ENCODE measurements at regions not wholly inside any gene's neighbourhood (a gene's known extent, or its start where the extent isn't known, plus 50 kb on each side); places are given as distances from the start of the nearest gene placed in this dataset.
"Not testable (repeated sequence)": the region's sequence is repeated elsewhere in the genome, so short reads cannot be mapped to it uniquely, and the experiment has no call there.

DNA sequence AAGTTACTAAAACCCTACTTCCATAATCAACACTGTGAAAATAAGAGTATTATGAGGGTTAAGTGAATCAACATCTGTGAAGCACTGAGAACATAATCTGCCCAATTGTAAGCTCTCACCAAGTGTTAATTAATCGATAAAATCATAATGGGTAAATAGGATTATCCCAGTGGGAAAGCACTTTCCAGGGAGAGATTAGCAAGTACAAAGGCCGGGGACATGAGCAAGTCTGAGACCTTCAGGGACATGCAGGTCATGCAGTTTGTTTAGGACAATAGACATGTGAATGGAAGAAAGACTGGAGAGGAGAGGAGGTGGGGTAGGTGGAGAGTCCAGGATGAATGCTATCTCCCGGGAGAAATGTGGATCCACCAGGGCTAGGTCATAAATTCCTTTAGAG, 57.8 kb upstream of the FIBIN start:
- H3K27ac ChIP-seq: no peak overlapping the region
- H3K36me3 ChIP-seq: no peaks in the 10 kb centered on the region
- no peaks in the 10 kb centered on the region for H3K9me3 ChIP-seq
- intact Hi-C loops (cut with DNase I; ENCODE audit: low total_unique reads): no loop called here
- H3K4me1 ChIP-seq: no peaks in the 10 kb centered on the region
- 39 to 72% (median 52%) methylated on average over 3 of the region's 3 CpGs for WGBS, 5 donors
- H3K4me3 ChIP-seq: no peak overlapping the region
- DNase-seq: no peak
- TF ChIP-seq POLR2A (IDR thresholded peaks at IDR 0.05): no peak
- TF ChIP-seq EP300 (IDR thresholded peaks at IDR 0.05): no peak
- H3K27me3 ChIP-seq: no peaks in the 10 kb centered on the region

DNA sequence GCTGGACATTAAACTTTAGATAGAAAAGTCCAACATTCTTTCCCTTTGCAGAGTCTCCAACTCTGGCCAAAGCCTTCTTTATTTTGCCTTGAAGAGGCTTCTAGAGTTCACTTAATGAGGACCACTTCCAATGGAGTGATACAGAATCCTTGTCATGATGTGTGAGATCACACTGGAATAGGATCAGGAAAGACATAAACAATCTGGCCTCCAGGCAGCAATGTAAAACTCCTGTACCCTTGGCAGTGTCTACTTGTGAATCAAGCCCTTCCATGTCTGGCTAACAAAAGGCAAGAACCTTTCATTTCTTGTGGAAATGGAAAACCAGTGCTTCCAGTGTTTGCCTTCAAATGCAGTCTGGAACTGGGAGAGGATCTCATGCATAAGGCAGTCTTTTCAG, 56.5 kb upstream of the FIBIN start:
- Histone ChIP-seq H3K4me3 (no peak overlapping the region), H3K27ac (no peak overlapping the region), H3K9me3 (no peaks in the 10 kb centered on the region), H3K36me3 (no peaks in the 10 kb centered on the region), H3K4me1 (no peaks in the 10 kb centered on the region), H3K27me3 (no peaks in the 10 kb centered on the region)
- intact Hi-C loops (cut with DNase I; ENCODE audit: low total_unique reads): no loop called here
- DNase-seq: peak in 1 of 2 donors; percentile 61
- TF ChIP-seq POLR2AphosphoS5 (IDR thresholded peaks at IDR 0.05) (no peak), POLR2A (IDR thresholded peaks at IDR 0.05) (no peak), EP300 (IDR thresholded peaks at IDR 0.05) (no peak)
- TF ChIP-seq, protein P1, sequence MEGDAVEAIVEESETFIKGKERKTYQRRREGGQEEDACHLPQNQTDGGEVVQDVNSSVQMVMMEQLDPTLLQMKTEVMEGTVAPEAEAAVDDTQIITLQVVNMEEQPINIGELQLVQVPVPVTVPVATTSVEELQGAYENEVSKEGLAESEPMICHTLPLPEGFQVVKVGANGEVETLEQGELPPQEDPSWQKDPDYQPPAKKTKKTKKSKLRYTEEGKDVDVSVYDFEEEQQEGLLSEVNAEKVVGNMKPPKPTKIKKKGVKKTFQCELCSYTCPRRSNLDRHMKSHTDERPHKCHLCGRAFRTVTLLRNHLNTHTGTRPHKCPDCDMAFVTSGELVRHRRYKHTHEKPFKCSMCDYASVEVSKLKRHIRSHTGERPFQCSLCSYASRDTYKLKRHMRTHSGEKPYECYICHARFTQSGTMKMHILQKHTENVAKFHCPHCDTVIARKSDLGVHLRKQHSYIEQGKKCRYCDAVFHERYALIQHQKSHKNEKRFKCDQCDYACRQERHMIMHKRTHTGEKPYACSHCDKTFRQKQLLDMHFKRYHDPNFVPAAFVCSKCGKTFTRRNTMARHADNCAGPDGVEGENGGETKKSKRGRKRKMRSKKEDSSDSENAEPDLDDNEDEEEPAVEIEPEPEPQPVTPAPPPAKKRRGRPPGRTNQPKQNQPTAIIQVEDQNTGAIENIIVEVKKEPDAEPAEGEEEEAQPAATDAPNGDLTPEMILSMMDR (IDR thresholded peaks at IDR 0.05): no peak

DNA sequence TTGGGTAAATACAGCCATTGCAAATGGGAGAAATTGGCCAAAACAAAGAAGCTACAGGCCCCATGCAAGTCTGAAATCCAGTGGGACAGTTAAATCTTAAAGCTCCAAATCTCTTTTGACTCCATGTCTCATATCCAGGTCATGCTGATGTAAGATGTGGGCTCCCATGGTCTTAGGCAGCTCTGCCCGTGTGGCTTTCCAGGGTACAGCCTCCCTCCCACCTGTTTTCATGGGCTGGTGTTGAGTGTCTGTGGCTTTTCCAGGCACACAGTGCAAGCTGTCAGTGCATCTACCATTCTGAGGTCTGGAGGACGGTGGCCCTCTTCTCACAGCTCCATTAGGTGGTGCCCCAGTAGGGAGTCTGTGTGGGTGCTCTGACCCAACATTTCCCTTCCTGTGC, 53.4 kb upstream of the FIBIN start:
- H3K9me3 ChIP-seq; H3K4me1 ChIP-seq; H3K27me3 ChIP-seq; intact Hi-C loops (cut with DNase I; ENCODE audit: low total_unique reads); H3K4me3 ChIP-seq; H3K27ac ChIP-seq; DNase-seq; H3K36me3 ChIP-seq: not testable (repeated sequence)
- WGBS, 5 donors: 69 to 78% (median 74%) methylated on average over 2 of the region's 2 CpGs

DNA sequence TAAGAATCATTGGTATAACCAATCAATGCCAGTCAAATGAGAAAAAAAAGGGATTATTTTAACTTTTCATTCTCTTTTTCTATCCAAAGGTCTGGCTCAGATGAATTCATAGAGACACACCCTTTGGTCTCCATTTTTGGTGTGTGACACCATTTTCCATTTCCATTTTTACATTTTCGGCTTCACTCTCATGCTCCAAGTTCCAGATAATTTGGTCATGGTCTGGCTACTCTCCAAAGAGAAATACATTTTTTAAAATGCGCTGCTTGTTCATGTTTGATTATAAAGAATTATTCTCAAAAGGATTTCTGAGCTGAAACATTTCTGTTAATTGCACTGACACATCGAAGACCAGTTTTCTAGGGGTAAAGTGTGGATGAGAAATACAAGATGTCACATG, 51.6 kb upstream of the FIBIN start:
- no peaks in the 10 kb centered on the region for H3K9me3 ChIP-seq

DNA sequence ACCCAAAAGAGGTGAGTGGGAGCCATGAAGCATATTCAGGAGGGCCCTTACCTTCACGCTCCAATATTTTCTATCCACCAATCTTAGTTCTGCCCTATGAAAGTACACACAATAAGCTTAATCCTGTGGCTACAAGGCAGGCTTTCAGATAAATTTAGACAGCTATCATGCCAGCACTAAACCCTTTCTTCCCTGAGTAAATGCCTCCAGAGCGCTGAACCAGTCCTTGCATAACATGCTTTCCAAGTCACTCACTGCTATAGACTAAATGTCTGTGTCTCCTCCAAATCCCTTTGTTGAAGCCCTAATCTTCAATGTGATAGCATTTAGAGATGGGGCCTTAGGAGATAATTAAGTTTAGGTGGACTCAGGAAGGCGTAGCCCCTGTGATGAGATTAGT, 50.3 kb upstream of the FIBIN start:
- H3K9me3 ChIP-seq: no peaks in the 10 kb centered on the region
- no peak overlapping the region for H3K4me3 ChIP-seq
- H3K4me1 ChIP-seq: peaks cover 0 to 20% (median 4%) of the 10 kb centered on the region in 4 donors
- no peaks in the 10 kb centered on the region for H3K27me3 ChIP-seq
- 76 to 83% (median 81%) methylated on average over 3 of the region's 3 CpGs for WGBS, 5 donors
- TF ChIP-seq, protein P1 (IDR thresholded peaks at IDR 0.05): no peak
- TF ChIP-seq POLR2A (IDR thresholded peaks at IDR 0.05) (no peak), POLR2AphosphoS5 (IDR thresholded peaks at IDR 0.05) (no peak), EP300 (IDR thresholded peaks at IDR 0.05) (no peak)
- no peaks in the 10 kb centered on the region for H3K36me3 ChIP-seq
- no peak for DNase-seq
- intact Hi-C loops (cut with DNase I; ENCODE audit: low total_unique reads): no loop called here
- no peak overlapping the region for H3K27ac ChIP-seq

More for the DNA sequence above, 51.6 kb upstream of the FIBIN start:
- Histone ChIP-seq H3K4me1 (peaks cover 0 to 13% (median 2%) of the 10 kb centered on the region in 4 donors), H3K27me3 (no peaks in the 10 kb centered on the region), H3K36me3 (no peaks in the 10 kb centered on the region), H3K4me3 (no peak overlapping the region), H3K27ac (no peak overlapping the region)
- 74 to 84% (median 77%) methylated on average over 3 of the region's 3 CpGs for WGBS, 5 donors
- no peak for TF ChIP-seq POLR2AphosphoS5 (IDR thresholded peaks at IDR 0.05)
- no peak for DNase-seq
- intact Hi-C loops (cut with DNase I; ENCODE audit: low total_unique reads): no loop called here
